GM21737 (cell line): ENCODE measurements at regions not wholly inside any gene's neighbourhood (a gene's known extent, or its start where the extent isn't known, plus 50 kb on each side); places are given as distances from the start of the nearest gene placed in this dataset.
"Not testable (repeated sequence)": the region's sequence is repeated elsewhere in the genome, so short reads cannot be mapped to it uniquely, and the experiment has no call there.

ENCODE experiments used
- ATAC-seq: cut with Tn5 transposase; IDR thresholded peaks from one replicate; pipeline ENCODE4 v1.9.1; 2021; ENCODE audit warnings: mild to moderate bottlenecking, moderate library complexity; ENCODE audit not compliant: unreplicated experiment

DNA sequence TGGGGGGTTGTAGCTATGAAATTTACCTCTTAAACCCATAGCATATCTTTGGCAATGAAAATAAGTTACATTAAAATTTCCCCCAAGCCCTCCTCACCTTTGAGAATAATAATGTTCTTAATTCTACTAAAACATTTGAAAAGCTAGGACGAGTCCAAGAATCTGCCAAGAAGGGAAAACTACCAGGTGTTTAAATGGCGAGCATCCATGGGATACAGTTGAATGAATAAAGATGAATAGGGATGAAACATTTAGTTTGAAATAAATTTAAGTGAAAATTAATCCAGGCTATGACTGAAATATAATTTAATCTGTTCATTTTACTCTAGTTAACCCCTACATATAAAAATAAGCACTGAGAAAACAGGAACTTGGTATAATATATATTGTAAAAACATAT lies 536.7 kb downstream of the FLRT2 start:
- ATAC-seq: no peak

- ATAC-seq: no peak
These were observed 535.5 kb downstream of the FLRT2 start for GRCh38 chr14:86065407-86065806.

DNA sequence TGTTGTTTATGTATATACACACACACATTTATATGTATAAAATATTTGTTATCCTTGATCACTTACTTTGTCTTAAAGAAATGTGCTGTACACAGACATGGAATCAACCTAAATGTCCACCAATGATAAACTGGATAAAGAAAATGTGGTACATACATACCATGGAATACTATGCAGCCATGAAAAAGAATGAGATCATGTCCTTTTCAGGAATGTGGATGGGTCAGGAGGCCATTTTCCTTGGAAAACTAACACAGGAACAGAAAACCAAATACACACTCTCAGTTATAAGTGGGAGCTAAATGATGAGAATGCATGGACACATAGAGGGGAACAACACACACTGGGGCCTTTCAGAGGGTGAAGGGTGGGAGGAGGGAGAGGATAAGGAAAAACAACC lies 534.7 kb downstream of the FLRT2 start:
- not testable (repeated sequence) for ATAC-seq

GRCh38 chr14:86057018-86057667 lies 527.2 kb downstream of the FLRT2 start:
- no peak for ATAC-seq

- no peak for ATAC-seq
These were observed 525.6 kb downstream of the FLRT2 start for GRCh38 chr14:86055512-86056075.

DNA sequence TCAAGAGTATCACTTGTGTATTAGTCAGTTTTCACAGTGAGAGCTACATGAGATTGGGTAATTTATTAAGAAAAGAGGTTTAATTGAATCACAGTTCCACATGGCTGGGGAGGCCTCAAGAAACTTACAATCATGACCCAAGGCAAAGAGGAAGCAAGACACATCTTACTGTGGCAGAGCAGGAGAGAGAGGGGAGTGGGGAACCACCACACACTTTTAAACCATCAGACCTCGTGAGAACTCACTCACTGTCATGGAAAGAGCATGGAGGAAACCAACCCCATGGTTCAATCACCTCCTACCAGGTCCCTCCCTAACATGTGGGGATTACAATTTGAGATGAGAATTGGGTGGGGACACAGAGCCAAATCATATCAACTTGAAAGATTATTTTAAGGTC lies 522.9 kb downstream of the FLRT2 start:
- ATAC-seq: no peak

- no peak for ATAC-seq
These were observed 520.8 kb downstream of the FLRT2 start for GRCh38 chr14:86050757-86051156.

- ATAC-seq: no peak
These were observed 520.2 kb downstream of the FLRT2 start for GRCh38 chr14:86050072-86050683.

DNA sequence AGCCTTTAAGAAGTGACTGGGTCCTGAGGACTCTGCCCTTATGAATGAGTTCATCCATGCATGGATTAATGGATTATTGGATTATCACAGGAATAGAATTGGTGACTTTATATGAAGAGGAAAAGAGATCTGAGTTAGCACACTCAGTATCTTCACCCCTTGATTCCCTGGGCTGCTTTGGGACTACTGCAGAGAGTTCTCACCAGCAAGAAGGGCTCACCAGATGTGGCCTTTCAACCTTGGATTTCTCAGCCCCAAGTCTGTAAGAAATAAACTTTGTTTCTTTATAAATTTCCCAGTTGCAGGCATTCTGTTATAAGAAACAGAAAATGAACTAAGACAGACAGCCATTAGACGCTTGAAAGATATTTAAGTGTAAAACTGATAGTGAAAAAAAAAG lies 509.2 kb downstream of the FLRT2 start:
- no peak for ATAC-seq

- peak; percentile 90 for ATAC-seq
These were observed 508.6 kb downstream of the FLRT2 start for GRCh38 chr14:86038387-86039042.

DNA sequence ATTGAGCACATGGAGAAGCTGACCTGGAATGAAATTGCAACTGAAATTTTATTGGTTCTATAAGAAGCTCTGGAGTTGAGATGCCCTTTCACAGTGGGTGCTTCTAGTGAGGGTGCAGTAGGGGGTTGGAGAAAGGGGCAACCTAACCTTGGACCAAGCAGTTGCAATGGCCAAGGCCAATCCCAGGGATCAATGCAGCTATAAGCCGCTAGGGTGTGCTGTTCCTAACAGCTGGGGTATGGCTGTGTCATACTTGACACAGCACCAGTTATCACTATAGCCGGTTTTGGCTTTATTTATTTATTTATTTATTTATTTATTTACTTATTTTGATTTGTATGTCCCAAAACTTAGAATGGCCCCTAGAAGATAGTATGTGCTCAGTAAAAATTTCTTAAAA lies 505.9 kb downstream of the FLRT2 start:
- no peak for ATAC-seq

- ATAC-seq: no peak
These were observed 498.0 kb downstream of the FLRT2 start for GRCh38 chr14:86027990-86028389.

- no peak for ATAC-seq
These were observed 497.2 kb downstream of the FLRT2 start for GRCh38 chr14:86027144-86027543.

GRCh38 chr14:86022031-86022629 lies 492.2 kb downstream of the FLRT2 start:
- no peak for ATAC-seq

- ATAC-seq: no peak
These were observed 490.9 kb downstream of the FLRT2 start for GRCh38 chr14:86020841-86021240.

GRCh38 chr14:86015941-86016340 lies 486.0 kb downstream of the FLRT2 start:
- ATAC-seq: no peak

DNA sequence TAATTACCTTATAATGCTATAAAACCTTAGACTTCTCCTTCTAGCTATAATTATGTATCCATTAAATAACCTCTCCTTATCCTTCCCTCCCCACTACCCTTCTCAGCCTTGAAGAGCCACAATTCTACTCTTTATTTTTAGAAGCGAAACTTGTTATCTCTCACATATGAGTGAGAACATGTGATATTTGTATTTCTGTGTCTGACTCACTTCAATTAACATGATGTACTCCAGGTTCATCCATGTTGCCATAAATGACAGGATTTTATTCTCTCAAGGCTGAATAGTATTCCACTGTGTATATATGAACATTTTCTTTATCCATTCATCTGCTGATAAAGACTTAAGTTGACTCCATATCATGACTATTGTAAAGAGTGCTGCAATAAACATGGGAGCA lies 485.6 kb downstream of the FLRT2 start:
- ATAC-seq: no peak

GRCh38 chr14:86013641-86014040 lies 483.7 kb downstream of the FLRT2 start:
- no peak for ATAC-seq

- ATAC-seq: no peak
These were observed 482.5 kb downstream of the FLRT2 start for GRCh38 chr14:86012461-86012860.

DNA sequence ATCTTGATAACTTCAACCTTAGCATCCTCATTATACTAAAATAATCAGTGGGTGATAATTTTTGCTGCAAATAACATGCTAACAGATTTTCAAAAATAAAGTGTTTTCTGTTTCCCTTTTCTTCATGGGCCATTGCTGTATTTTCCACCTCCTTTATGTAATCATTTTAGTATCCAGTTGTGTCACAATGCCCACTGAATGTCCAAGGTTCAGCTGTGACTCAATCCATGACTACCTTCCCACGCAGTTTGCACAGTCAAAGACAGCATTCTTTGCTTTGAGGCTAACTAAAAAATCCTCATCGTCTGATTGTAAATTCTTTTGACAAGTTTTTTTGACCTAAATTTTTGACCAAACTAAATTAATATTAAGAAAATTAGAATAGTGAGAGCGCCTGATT lies 474.1 kb downstream of the FLRT2 start:
- ATAC-seq: no peak

- no peak for ATAC-seq
These were observed 466.6 kb downstream of the FLRT2 start for GRCh38 chr14:85996551-85996950.

DNA sequence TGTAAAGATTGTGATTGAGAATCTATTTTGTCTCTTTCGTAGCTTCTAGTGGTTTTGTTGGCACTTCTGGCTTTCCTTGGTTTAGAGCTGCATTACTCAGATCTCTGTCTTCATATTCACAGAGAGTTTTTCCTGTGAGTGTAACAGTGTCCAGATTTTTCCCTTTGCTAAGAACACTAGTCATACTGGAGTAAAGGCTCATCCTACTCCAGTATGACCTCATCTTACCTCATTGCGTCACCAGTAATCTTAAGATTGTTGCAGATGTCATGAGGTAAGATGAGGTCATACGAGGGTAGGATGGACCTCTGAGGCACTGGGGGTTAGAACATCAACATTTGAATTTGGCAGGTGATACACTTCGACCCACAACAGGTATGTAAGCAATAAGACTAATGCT lies 461.2 kb downstream of the FLRT2 start:
- ATAC-seq: no peak
